Adrenal gland (tissue), 9 donors: ENCODE measurements at regions not wholly inside any gene's neighbourhood (a gene's known extent, or its start where the extent isn't known, plus 50 kb on each side); places are given as distances from the start of the nearest gene placed in this dataset.

Source experiments
- DNase-seq, 7 donors: peaks; one replicate each; pipeline ENCODE4 v3.0.0-alpha.2; 2019 to 2020
- H3K27ac ChIP-seq, 5 donors: fragments of 200-600 bp; sonication (generic) in 4 of 5; 1 replicate in 3 of 5; 2 replicates in 2 of 5; pipeline versions ENCODE4 v1.5.1 to v1.8.0; 2016 to 2020; ENCODE audit warnings: mild to moderate bottlenecking in 1 of 5
- H3K27me3 ChIP-seq: fragments of 200-600 bp; 2 replicates; pipeline ENCODE4 v1.8.0; 2021
- H3K36me3 ChIP-seq, 2 donors: fragments of 200-600 bp; replicated peaks in 1 of 2; 1 replicate in 1 of 2; 2 replicates in 1 of 2; pipeline versions ENCODE4 v1.5.1 to v1.8.0; 2018 to 2022
- H3K4me1 ChIP-seq, 2 donors: fragments of 200-600 bp; replicated peaks in 1 of 2; 1 replicate in 1 of 2; 2 replicates in 1 of 2; pipeline versions ENCODE4 v1.5.1 to v1.8.0; 2018 to 2021
- H3K4me3 ChIP-seq, 4 donors: fragments of 200-600 bp; sonication (generic) in 3 of 4; one replicate each; pipeline ENCODE4 v1.5.1; 2016 to 2018
- H3K9me3 ChIP-seq, 3 donors: fragments of 200-600 bp; sonication (generic) in 1 of 3; replicated peaks in 1 of 3; 1 replicate in 2 of 3; 2 replicates in 1 of 3; pipeline versions ENCODE4 v1.5.1 to v1.8.0; 2016 to 2021
- CTCF ChIP-seq, 6 experiments: fragments of 450-650 bp in 4 of 6; fragments of 200-600 bp in 2 of 6; sonication (generic) in 1 of 6; IDR thresholded peaks; 1 replicate in 5 of 6; 2 replicates in 1 of 6; pipeline versions ENCODE4 v1.5.1 to v1.8.0; 2016 to 2021; ENCODE audit warnings: antibody characterized with exemption in 6 of 6, mild to moderate bottlenecking in 2 of 6, moderate library complexity in 1 of 6
- POLR2A ChIP-seq, 2 donors: fragments of 450-650 bp; IDR thresholded peaks; one replicate each; pipeline ENCODE4 v1.6.1; 2017; ENCODE audit warnings: antibody characterized with exemption in 2 of 2, mild to moderate bottlenecking in 2 of 2, moderate library complexity in 1 of 2
- WGBS, 4 donors: extraction: QIAGEN DNeasy Blood & Tissue Kit in 2 of 4; methylation state at CpG; one replicate each; pipeline versions ENCODE4 v1.1.5 to v1.1.7; 2013 to 2017; 5-methylcytosine and 5-hydroxymethylcytosine counted together
- intact Hi-C, 2 donors: fragments of 100-400 bp; cut with DNase I; formaldehyde crosslinking; loops; one replicate each; pipeline versions ENCODE4 v1.14.1 to v1.15.0; 2022 to 2023
- donor health status: healthy with polysubstance abuse.
- donor health status: Bipolar disorder and iron deficiency.
- donor health status: DM: yes; HTN: yes; CAD: no.
- donor health status: DM: no; HTN: no; CAD: no.
- donor health status: DM: no; HTN: no; CAD: no.

DNA sequence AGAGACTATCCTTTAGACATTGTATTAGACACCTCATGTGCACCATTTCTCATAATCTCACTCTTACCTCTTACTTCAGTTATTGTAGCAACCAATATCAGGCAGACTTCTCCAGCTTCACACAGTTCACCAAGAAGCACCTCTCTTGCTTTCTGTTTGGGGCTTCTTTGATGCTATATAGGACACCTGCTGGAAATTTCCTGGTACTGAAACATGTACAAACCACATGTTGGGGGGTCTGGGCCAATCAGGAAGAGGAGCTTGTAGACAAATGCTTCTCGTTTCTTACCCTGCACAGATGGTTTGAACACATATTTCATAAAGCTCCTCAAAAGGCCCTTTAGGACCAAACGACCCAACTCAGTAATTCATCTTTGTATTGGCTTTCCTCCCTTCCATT is 212.1 kb downstream of the IZUMO3 start:
- DNase-seq = no peak
- no peak overlapping the region for H3K4me3 ChIP-seq
- TF ChIP-seq CTCF (IDR thresholded peaks at IDR 0.05) (no peak), POLR2A (IDR thresholded peaks at IDR 0.05) (no peak)
- H3K27me3 ChIP-seq = no peaks in the 10 kb centered on the region
- no peak overlapping the region for H3K27ac ChIP-seq
- WGBS, 4 donors = 34 to 44% (median 41%) methylated on average over 2 of the region's 2 CpGs
- no peaks in the 10 kb centered on the region for H3K9me3 ChIP-seq
- intact Hi-C loops = no loop called here
- no peaks in the 10 kb centered on the region for H3K36me3 ChIP-seq
- H3K4me1 ChIP-seq = no peaks in the 10 kb centered on the region

- no peaks in the 10 kb centered on the region for H3K4me1 ChIP-seq
- TF ChIP-seq POLR2A (IDR thresholded peaks at IDR 0.05) (no peak), CTCF (IDR thresholded peaks at IDR 0.05) (no peak)
- H3K9me3 ChIP-seq = peaks cover 0 to 8% (median 0%) of the 10 kb centered on the region in 3 donors
- H3K36me3 ChIP-seq = no peaks in the 10 kb centered on the region
- no peak for DNase-seq
- H3K27me3 ChIP-seq = no peaks in the 10 kb centered on the region
- no peak overlapping the region for H3K4me3 ChIP-seq
- intact Hi-C loops = no loop called here
- 75 to 82% (median 75%) methylated on average over 4 of the region's 4 CpGs for WGBS, 4 donors
- no peak overlapping the region for H3K27ac ChIP-seq
These were observed 246.8 kb downstream of the IZUMO3 start for GRCh38 chr9:24298912-24299311.

DNA sequence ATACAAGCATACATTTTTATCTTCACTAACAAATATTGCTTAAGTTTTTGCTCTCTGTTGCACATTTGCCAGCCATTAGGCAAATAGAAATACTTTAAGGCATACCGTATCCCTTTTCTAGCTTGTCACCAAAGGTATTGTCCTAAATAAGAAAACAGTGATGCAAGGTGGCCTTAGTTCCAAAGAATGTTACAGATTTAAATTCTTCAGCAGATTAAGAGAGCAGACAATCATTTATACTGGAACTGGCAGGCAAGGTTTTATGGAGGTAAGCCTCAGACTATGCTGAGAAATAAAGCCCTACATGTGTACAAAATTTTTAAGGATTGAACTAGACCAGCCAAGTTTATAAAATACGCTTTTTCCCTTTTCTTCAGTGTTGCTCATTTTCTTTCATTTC is 247.8 kb downstream of the IZUMO3 start:
- H3K27me3 ChIP-seq = no peaks in the 10 kb centered on the region
- no peak overlapping the region for H3K27ac ChIP-seq
- no peak for DNase-seq
- WGBS, 4 donors = 71 to 90% (median 82%) methylated on average over 2 of the region's 2 CpGs
- H3K9me3 ChIP-seq = peaks cover 0 to 8% (median 0%) of the 10 kb centered on the region in 3 donors
- H3K4me3 ChIP-seq = no peak overlapping the region
- H3K36me3 ChIP-seq = no peaks in the 10 kb centered on the region
- no peaks in the 10 kb centered on the region for H3K4me1 ChIP-seq
- TF ChIP-seq POLR2A (IDR thresholded peaks at IDR 0.05) (no peak), CTCF (IDR thresholded peaks at IDR 0.05) (no peak)
- intact Hi-C loops = no loop called here

- intact Hi-C loops = no loop called here
- Histone ChIP-seq H3K27ac (no peak overlapping the region), H3K4me3 (no peak overlapping the region), H3K4me1 (no peaks in the 10 kb centered on the region), H3K27me3 (no peaks in the 10 kb centered on the region), H3K36me3 (no peaks in the 10 kb centered on the region), H3K9me3 (no peaks in the 10 kb centered on the region)
- 45 to 70% (median 49%) methylated on average over 1 of the region's 1 CpG for WGBS, 4 donors
- no peak for DNase-seq
- TF ChIP-seq CTCF (IDR thresholded peaks at IDR 0.05) (no peak), POLR2A (IDR thresholded peaks at IDR 0.05) (no peak)
These were observed 249.6 kb downstream of the IZUMO3 start for GRCh38 chr9:24296124-24296523.
